Epithelial cell of esophagus (primary cell): ENCODE measurements at regions not wholly inside any gene's neighbourhood (a gene's known extent, or its start where the extent isn't known, plus 50 kb on each side); places are given as distances from the start of the nearest gene placed in this dataset.

Source experiments
- DNase-seq: peaks from one replicate; pipeline ENCODE4 v3.0.0; 2010; ENCODE audit warnings: low read depth
- H3K4me3 ChIP-seq: 2 replicates; pipeline ENCODE4 v1.5.1; 2011; ENCODE audit warnings: mild to moderate bottlenecking, low read length, control low read depth
- TF ChIP-seq, protein P1 (sequence below): IDR thresholded peaks from 2 replicates; pipeline ENCODE4 v1.5.1; 2011; ENCODE audit warnings: low read depth, mild to moderate bottlenecking, low read length, control low read depth, inconsistent platforms; ENCODE audit not compliant: insufficient read depth; ENCODE audit errors: missing control alignments

DNA sequence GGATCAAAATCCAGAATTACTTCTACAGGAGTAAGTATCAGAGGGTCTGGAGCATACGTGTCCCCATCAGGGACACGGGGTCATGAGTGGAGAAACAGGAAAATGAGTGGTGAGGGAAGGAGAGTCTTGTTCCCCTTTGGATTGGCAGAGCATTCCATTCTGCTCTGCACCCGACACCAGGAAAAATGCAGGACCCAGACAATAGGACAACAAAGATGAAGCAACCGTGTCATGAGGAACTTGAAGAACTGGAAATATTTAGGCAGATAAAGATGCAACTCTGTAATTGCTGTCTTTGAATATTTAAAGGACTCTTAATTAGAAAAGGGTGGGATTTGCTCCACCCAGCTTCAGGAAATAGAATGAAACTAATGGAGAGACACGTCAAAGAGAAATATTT, 89.0 kb upstream of the BLID start:
- DNase-seq = peak; percentile 36
- TF ChIP-seq, protein P1, sequence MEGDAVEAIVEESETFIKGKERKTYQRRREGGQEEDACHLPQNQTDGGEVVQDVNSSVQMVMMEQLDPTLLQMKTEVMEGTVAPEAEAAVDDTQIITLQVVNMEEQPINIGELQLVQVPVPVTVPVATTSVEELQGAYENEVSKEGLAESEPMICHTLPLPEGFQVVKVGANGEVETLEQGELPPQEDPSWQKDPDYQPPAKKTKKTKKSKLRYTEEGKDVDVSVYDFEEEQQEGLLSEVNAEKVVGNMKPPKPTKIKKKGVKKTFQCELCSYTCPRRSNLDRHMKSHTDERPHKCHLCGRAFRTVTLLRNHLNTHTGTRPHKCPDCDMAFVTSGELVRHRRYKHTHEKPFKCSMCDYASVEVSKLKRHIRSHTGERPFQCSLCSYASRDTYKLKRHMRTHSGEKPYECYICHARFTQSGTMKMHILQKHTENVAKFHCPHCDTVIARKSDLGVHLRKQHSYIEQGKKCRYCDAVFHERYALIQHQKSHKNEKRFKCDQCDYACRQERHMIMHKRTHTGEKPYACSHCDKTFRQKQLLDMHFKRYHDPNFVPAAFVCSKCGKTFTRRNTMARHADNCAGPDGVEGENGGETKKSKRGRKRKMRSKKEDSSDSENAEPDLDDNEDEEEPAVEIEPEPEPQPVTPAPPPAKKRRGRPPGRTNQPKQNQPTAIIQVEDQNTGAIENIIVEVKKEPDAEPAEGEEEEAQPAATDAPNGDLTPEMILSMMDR = no peak
- no peak overlapping the region for H3K4me3 ChIP-seq

DNA sequence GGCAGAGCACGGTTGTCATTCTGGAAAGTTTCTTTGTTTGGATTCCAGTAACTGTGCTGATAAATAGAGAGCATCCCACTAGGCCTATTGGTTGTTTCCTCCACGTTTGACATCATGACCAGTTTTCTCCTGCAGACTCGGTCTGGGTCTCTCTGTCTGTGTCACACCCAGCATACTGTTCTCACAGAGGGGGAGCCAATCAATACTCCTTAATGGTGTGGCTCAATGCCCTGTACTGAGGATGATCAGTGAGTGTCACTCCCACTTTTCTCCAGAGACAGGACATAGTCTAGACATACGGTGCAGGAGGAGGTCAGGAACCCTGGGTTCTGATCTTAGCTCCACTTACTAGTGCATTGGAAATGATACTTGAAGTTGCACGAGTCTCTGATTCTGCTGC, 88.2 kb upstream of the BLID start:
- no peak overlapping the region for H3K4me3 ChIP-seq
- no peak for DNase-seq
- TF ChIP-seq, protein P1 = no peak

DNA sequence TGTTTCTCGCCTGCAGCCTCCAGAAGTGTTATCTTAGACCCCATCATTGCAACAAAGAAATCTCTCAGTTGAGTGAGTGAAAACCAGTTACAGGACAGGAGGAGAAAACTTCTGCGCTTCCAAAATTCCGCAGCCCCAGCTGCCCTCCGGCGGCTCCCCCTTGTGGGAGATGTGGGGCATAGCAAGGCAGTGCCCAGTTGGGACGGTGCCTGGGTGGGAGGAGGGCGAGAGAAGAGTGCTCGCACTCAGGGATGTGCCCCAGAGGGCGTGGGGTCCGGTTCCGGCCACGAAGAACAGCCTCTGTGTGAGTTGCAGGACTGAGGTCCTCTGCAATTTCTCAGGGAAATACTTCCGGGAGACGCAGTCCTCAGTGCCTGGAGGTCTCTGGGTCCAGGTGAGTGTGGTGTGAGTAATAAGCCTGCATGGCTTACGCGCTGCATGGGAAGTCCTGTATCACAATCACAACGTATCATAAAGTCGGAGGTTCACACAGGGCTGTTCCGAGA, 87.0 kb upstream of the BLID start:
- DNase-seq = peak; percentile 79
- H3K4me3 ChIP-seq = peak overlapping the region; percentile 24
- TF ChIP-seq, protein P1 = peak; percentile 99

DNA sequence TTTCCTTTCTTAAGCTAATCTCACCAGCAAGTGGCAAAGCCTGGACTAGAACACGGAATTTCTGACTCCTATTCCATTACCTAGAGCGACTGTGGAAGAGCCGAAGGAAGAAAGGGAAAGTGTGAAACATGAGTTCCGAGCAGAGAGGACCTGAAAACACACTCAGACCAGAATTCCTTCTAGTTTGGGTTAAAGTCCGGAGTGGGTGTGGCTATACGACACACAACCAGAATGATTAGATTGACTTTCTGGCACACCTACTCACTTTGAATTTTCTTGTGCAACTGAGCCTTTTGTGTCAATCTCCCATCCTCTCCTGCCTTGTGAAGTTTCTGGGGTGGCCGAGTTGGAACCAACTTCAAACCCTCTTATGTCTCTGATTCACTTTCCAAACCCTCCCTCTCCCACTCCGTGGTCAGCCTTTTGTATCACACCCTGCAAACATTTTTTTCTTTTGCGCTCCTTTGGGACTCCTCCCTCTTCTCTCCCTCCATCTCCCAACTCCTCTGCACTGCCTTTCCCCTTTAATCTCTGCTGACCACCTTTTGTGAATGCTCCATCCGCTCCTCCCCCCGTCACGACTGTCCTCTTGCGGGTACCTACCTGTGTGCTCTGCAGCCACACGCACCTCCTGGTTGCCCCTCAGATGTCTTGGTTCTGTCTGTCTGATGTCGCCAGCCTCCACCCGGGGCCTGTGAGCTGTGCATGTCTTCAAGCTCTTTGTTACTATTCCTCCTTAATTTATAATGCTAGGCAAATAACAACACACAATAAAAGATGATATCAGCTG, 86.3 kb upstream of the BLID start:
- peak; percentile 35 for DNase-seq
- H3K4me3 ChIP-seq = peak overlapping the region; percentile 24
- TF ChIP-seq, protein P1 = no peak

DNA sequence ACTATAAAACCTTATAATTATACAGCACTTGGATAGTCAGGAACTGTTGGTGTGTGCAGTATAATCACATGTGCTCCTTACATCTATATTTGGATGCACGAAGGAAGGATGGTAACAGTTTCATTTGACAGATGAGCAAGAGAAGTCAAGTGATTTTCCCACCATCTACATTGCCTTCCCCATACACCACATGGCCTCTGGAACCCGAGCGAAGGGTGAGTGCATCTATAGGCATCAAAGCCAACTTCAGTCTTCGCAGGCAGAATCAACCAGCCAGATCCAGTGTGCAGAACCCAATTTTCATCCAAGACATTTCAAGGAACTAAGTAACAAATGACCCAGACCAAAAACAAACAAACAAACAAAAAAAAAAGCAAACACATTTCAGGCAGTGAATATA, 85.1 kb upstream of the BLID start:
- TF ChIP-seq, protein P1 = no peak
- no peak for DNase-seq
- H3K4me3 ChIP-seq = no peak overlapping the region

DNA sequence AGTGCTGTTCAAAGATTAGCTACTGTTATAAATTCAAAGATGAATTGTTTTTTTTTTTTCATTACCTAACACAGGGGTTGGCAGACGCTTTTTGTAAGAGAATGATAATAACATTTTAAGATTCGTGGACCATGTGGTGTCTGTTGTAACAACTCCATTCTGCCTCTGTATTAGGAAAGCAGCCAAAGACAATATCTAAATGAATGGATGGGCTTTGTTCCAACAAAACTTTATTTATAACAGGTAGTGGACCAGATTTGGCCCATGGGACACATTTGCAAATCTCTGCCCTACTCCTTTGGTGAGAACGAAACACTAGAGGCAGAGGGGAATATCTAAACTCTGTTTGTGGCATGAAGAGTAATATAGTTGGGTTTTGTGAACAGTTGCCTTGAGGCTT, 83.6 kb upstream of the BLID start:
- no peak for DNase-seq
- TF ChIP-seq, protein P1 = no peak
- no peak overlapping the region for H3K4me3 ChIP-seq
